Erythroblast (primary cell): ENCODE measurements at regions not wholly inside any gene's neighbourhood (a gene's known extent, or its start where the extent isn't known, plus 50 kb on each side); places are given as distances from the start of the nearest gene placed in this dataset.

Source experiments
- GATA1 ChIP-seq: IDR thresholded peaks from 2 replicates; pipeline ENCODE4 v1.6.1; 2011; ENCODE audit warnings: low read depth, mild to moderate bottlenecking, control low read depth, low read length, moderate library complexity
- POLR2A ChIP-seq: IDR thresholded peaks from 2 replicates; pipeline ENCODE4 v1.6.1; 2011; ENCODE audit warnings: mild to moderate bottlenecking, low read length

GRCh38 chr10:120970595-120971529 is 119.7 kb downstream of the WDR11 start:
- no peak for TF ChIP-seq POLR2A
- no peak for TF ChIP-seq GATA1
